SK-N-MC (cell line): ENCODE measurements at regions not wholly inside any gene's neighbourhood (a gene's known extent, or its start where the extent isn't known, plus 50 kb on each side); places are given as distances from the start of the nearest gene placed in this dataset.

ENCODE experiments used
- EZH2 ChIP-seq: fragments of 200-600 bp; sonication (generic); IDR thresholded peaks from one replicate; pipeline ENCODE4 v1.6.1; 2017; ENCODE audit warnings: antibody characterized with exemption
- POLR2AphosphoS5 ChIP-seq: IDR thresholded peaks from 2 replicates; pipeline ENCODE4 v1.6.1; 2012; ENCODE audit warnings: mild to moderate bottlenecking, low read depth, low read length, borderline replicate concordance

GRCh38 chr14:25887251-25887878 is 710.5 kb downstream of the NOVA1 start:
- TF ChIP-seq EZH2: no peak
- TF ChIP-seq POLR2AphosphoS5: no peak
